Activated CD8-positive, alpha-beta T cell treated with anti-CD3 and anti-CD28 coated beads for 36 hours (primary cell): ENCODE measurements at regions not wholly inside any gene's neighbourhood (a gene's known extent, or its start where the extent isn't known, plus 50 kb on each side); places are given as distances from the start of the nearest gene placed in this dataset.

Source experiments
- ATAC-seq: fragments of 200-7000 bp; cut with Tn5 transposase; one replicate; pipeline ENCODE4 v1.10.0; 2021; ENCODE audit warnings: mild to moderate bottlenecking, moderate library complexity
- CTCF ChIA-PET: fragments of 350-600 bp; sonication (Branson Sonifier 250); formaldehyde crosslinking; loops from one replicate; lab custom pipeline; 2021; ENCODE audit warnings: antibody characterized with exemption; lab: Charles Lee
- POLR2A ChIA-PET: fragments of 350-600 bp; sonication (Branson Sonifier 250); formaldehyde crosslinking; loops from one replicate; lab custom pipeline; 2021; ENCODE audit warnings: antibody characterized with exemption; lab: Charles Lee
- DNase-seq: peaks from one replicate; pipeline ENCODE4 v3.0.0-alpha.2; 2020
- H3K27ac Mint-ChIP-seq: one replicate; pipeline ENCODE4 v1.8.0; 2021; ENCODE audit warnings: mild to moderate bottlenecking, mixed read lengths
- H3K27me3 Mint-ChIP-seq: one replicate; pipeline ENCODE4 v1.8.0; 2021; ENCODE audit warnings: mixed read lengths
- H3K36me3 Mint-ChIP-seq: one replicate; pipeline ENCODE4 v1.8.0; 2021; ENCODE audit warnings: low read depth, mixed read lengths
- H3K4me1 Mint-ChIP-seq: one replicate; pipeline ENCODE4 v1.8.0; 2021; ENCODE audit warnings: low read depth, mixed read lengths
- H3K4me3 Mint-ChIP-seq: one replicate; pipeline ENCODE4 v1.8.0; 2021; ENCODE audit warnings: mild to moderate bottlenecking, moderate library complexity, mixed read lengths
- H3K9me3 Mint-ChIP-seq: one replicate; pipeline ENCODE4 v1.8.0; 2021; ENCODE audit warnings: mixed read lengths
- CTCF ChIP-seq: fragments of 200-600 bp; IDR thresholded peaks from one replicate; pipeline ENCODE4 v1.8.0; 2022; ENCODE audit warnings: antibody characterized with exemption, mild to moderate bottlenecking
- intact Hi-C: fragments of 100-400 bp; cut with micrococcal nuclease; formaldehyde crosslinking; loops from one replicate; pipeline ENCODE4 v1.10.0; 2022

- no peak for ATAC-seq
- intact Hi-C loops, result no loop called here
- H3K27me3 Mint-ChIP-seq, result no peaks in the 10 kb centered on the region
- no peak overlapping the region for H3K4me3 Mint-ChIP-seq
- H3K9me3 Mint-ChIP-seq, result peaks cover 13% of the 10 kb centered on the region
- no peak overlapping the region for H3K27ac Mint-ChIP-seq
- H3K4me1 Mint-ChIP-seq, result peaks cover 17% of the 10 kb centered on the region
- no peak for TF ChIP-seq CTCF
- CTCF ChIA-PET, result interaction anchor here (1.2 kb wide), 1 partner anchor 463 kb away, joined by 3 read pairs; no protein-coding TSS in a partner anchor
- POLR2A ChIA-PET, result interaction anchor here (1.0 kb wide), 1 partner anchor 12 kb away, joined by 3 read pairs; no protein-coding TSS in a partner anchor
- no peak for DNase-seq
- H3K36me3 Mint-ChIP-seq, result peaks cover 15% of the 10 kb centered on the region
Measured at GRCh38 chr12:9351136-9351535, 142.9 kb upstream of the PZP start.

- no peak overlapping the region for H3K4me3 Mint-ChIP-seq
- no peak for ATAC-seq
- peaks cover 15% of the 10 kb centered on the region for H3K36me3 Mint-ChIP-seq
- ChIA-PET CTCF (interaction anchor here (1.0 kb wide), 1 partner anchor 9 kb away, joined by 3 read pairs; no protein-coding TSS in a partner anchor), POLR2A (no interaction called here)
- no peak for TF ChIP-seq CTCF
- intact Hi-C loops, result no loop called here
- peaks cover 13% of the 10 kb centered on the region for H3K9me3 Mint-ChIP-seq
- H3K4me1 Mint-ChIP-seq, result peaks cover 23% of the 10 kb centered on the region
- no peak overlapping the region for H3K27ac Mint-ChIP-seq
- no peaks in the 10 kb centered on the region for H3K27me3 Mint-ChIP-seq
- no peak for DNase-seq
Measured at GRCh38 chr12:9349888-9350885, 142.0 kb upstream of the PZP start.

DNA sequence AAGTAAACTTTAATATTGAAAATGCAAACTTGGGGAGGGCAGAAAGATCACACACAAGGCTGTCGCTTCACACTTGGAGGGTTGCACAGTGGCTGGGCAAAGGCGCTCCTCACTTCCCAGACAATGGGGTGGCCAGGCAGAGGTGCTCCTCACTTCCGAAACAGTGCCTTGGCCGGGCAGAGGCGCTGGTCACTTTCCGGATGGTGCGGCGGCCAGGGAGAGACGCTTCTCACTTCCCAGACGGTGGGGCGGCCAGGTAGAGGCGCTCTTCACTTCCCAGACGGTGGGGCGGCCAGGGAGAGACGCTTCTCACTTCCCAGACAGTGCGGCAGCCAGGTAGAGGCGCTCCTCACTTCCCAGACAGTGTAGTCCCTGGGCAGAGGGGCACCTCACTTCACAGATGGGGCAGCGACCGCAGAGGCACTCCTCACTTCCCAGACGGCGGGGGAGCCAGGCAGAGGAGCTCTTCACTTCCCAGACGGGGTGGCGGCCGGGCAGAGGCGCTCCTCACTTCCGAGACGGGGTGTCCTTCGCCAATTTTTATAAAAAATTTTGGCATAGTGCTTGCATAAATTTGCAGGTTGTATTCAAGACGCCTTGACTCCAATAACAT is 140.8 kb upstream of the PZP start:
- no peak overlapping the region for H3K27ac Mint-ChIP-seq
- peaks cover 4% of the 10 kb centered on the region for H3K9me3 Mint-ChIP-seq
- DNase-seq (no peak), ATAC-seq (no peak)
- intact Hi-C loops, result no loop called here
- H3K4me1 Mint-ChIP-seq, result peaks cover 27% of the 10 kb centered on the region
- no peak for TF ChIP-seq CTCF
- peaks cover 4% of the 10 kb centered on the region for H3K36me3 Mint-ChIP-seq
- CTCF ChIA-PET, result no interaction called here
- no peaks in the 10 kb centered on the region for H3K27me3 Mint-ChIP-seq
- no peak overlapping the region for H3K4me3 Mint-ChIP-seq
- POLR2A ChIA-PET, result interaction anchor here (0.6 kb wide), 1 partner anchor 42 kb away, joined by 3 read pairs; no protein-coding TSS in a partner anchor

DNA sequence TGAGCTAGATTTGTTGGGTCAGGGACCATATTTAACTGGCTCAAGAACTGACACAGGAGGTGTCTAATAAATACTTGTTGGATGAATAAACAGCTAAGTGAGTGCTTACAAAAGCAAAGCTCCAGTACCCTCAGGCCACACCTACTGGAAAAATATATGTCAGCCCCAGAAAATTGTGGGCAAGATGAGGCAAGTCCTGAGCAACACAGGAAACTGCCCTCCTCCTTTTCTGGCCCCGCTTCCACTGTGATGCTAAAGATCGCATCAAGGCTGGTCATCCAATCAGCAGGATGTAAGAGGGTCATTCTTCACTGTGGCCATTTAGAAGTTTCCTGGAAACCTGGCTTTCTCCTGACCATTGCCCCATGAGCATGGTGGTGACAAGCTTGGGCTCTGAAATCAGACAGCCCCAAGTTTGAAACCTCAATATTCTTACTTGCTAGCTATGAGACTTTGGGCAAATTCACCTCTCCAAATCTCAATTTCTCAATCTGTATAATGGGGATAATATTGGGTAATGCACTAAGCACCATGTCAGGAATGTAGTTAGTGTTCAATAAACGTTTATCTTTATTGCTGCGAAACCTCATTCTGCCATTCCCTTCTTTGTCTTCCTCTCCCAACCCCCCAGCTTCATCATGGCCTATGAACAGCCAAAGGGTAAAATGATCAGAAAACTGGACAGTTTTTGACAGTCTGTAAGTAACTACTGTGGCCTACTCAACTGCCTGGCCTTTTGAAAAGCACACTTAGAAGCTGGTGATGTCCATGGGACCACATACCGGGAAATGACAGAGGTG is 139.3 kb upstream of the PZP start:
- H3K9me3 Mint-ChIP-seq, result no peaks in the 10 kb centered on the region
- peaks cover 27% of the 10 kb centered on the region for H3K4me1 Mint-ChIP-seq
- CTCF ChIA-PET, result interaction anchor here (0.9 to 8.5 kb wide), 2 partner anchors 16 to 25 kb away, joined by 3 to 68 read pairs; no protein-coding TSS in a partner anchor
- H3K36me3 Mint-ChIP-seq, result peaks cover 2% of the 10 kb centered on the region
- H3K27ac Mint-ChIP-seq, result peak overlapping the region; percentile 44
- TF ChIP-seq CTCF, result no peak
- no peaks in the 10 kb centered on the region for H3K27me3 Mint-ChIP-seq
- POLR2A ChIA-PET, result no interaction called here
- ATAC-seq, result peak; percentile 84
- peak; percentile 63 for DNase-seq
- no peak overlapping the region for H3K4me3 Mint-ChIP-seq
- intact Hi-C loops, result no loop called here
